HCT116 (cell line): ENCODE measurements at regions not wholly inside any gene's neighbourhood (a gene's known extent, or its start where the extent isn't known, plus 50 kb on each side); places are given as distances from the start of the nearest gene placed in this dataset.

Experiments used
- ATAC-seq: fragments of 200-7000 bp; cut with Tn5 transposase; 2 replicates; pipeline ENCODE4 v1.9.1; 2020; ENCODE audit warnings: mild to moderate bottlenecking, moderate library complexity
- BruUV-seq: library from RNA; stranded (reverse); fragments of 400-500 nt; replicated peaks from 2 replicates; lab custom pipeline; 2021; lab: Mats Ljungman, UMichigan
- CTCF ChIA-PET: fragments of 300-600 bp; sonication (Branson Sonifier 250); formaldehyde crosslinking; loops from one replicate; lab custom pipeline; 2021; ENCODE audit warnings: antibody characterized with exemption; lab: Charles Lee
- POLR2A ChIA-PET: fragments of 300-600, 350-600 bp; sonication (Branson Sonifier 250); formaldehyde crosslinking; loops from one replicate; lab custom pipeline; 2021; ENCODE audit warnings: antibody characterized with exemption; lab: Charles Lee
- RAD21 ChIA-PET, 2 experiments: fragments of 300-600 bp; sonication (Branson Sonifier 250); formaldehyde crosslinking; loops; one replicate each; lab custom pipeline; 2023; ENCODE audit warnings: low total read pairs in 2 of 2; ENCODE audit not compliant: uncharacterized antibody in 2 of 2, unreplicated experiment in 2 of 2, low non-redundant PET in 1 of 2; lab: Charles Lee
- DNase-seq: peaks from one replicate; pipeline ENCODE4 v3.0.0-alpha.2; 2010; ENCODE audit warnings: low read depth, low spot score
- H2AFZ ChIP-seq: fragments of 200-600 bp; shearing (Covaris generic), sonication (generic); 2 replicates; pipeline ENCODE4 v1.6.1; 2017; ENCODE audit warnings: low read depth, mixed run types, mixed read lengths, antibody characterized with exemption, low read length; ENCODE audit not compliant: poor library complexity, severe bottlenecking
- H3K27ac ChIP-seq: 2 replicates; pipeline ENCODE4 v1.5.1; 2012; ENCODE audit warnings: low read depth, low read length
- H3K27me3 ChIP-seq: fragments of 200-600 bp; sonication (generic); 2 replicates; pipeline ENCODE4 v1.6.1; 2016; ENCODE audit warnings: mixed run types, low read length, mixed read lengths; ENCODE audit not compliant: insufficient read depth
- H3K36me3 ChIP-seq, 2 experiments: fragments of 200-500 bp in 1 of 2; fragments of 200-600 bp in 1 of 2; sonication (Bioruptor generic) in 1 of 2; sonication (generic) in 1 of 2; 2 replicates each; pipeline versions ENCODE4 v1.5.1 to v1.6.1; 2014 to 2016; ENCODE audit warnings: low read length in 2 of 2, inconsistent platforms in 1 of 2, mixed read lengths in 1 of 2, mixed run types in 1 of 2; ENCODE audit not compliant: insufficient read depth in 2 of 2, control insufficient read depth in 1 of 2
- H3K4me1 ChIP-seq, 2 experiments: fragments of 200-600 bp in 1 of 2; sonication (generic) in 1 of 2; 2 replicates each; pipeline versions ENCODE4 v1.5.1 to v1.6.1; 2012 to 2017; ENCODE audit warnings: low read length in 2 of 2, inconsistent platforms in 1 of 2, mild to moderate bottlenecking in 1 of 2, mixed read lengths in 1 of 2, mixed run types in 1 of 2, moderate library complexity in 1 of 2; ENCODE audit not compliant: insufficient read depth in 2 of 2, control insufficient read depth in 1 of 2
- H3K4me2 ChIP-seq: fragments of 200-600 bp; sonication (generic); 2 replicates; pipeline ENCODE4 v1.6.1; 2017; ENCODE audit warnings: mixed run types, low read length, mixed read lengths
- H3K4me3 ChIP-seq, 2 experiments: fragments of 200-600 bp in 1 of 2; sonication (generic) in 1 of 2; replicated peaks in 1 of 2; 2 replicates each; pipeline ENCODE4 v1.5.1; 2011 to 2016; ENCODE audit warnings: low read length in 2 of 2, control low read depth in 1 of 2, low read depth in 1 of 2, mild to moderate bottlenecking in 1 of 2, mixed read lengths in 1 of 2, mixed run types in 1 of 2
- H3K79me2 ChIP-seq: fragments of 200-600 bp; sonication (generic); 2 replicates; pipeline ENCODE4 v1.6.1; 2017; ENCODE audit warnings: mild to moderate bottlenecking, mixed run types, low read length, moderate library complexity, mixed read lengths; ENCODE audit not compliant: insufficient read depth
- H3K9ac ChIP-seq: fragments of 200-600 bp; sonication (generic); 2 replicates; pipeline ENCODE4 v1.6.1; 2016; ENCODE audit warnings: low read length, mixed read lengths
- H3K9me2 ChIP-seq: fragments of 200-600 bp; sonication (generic), shearing (Covaris generic); 2 replicates; pipeline ENCODE4 v1.6.1; 2017; ENCODE audit warnings: mixed run types, mild to moderate bottlenecking, moderate library complexity; ENCODE audit not compliant: insufficient read depth
- H3K9me3 ChIP-seq, 2 experiments: fragments of 200-500 bp in 1 of 2; fragments of 200-600 bp in 1 of 2; sonication (Bioruptor generic) in 1 of 2; sonication (generic) in 1 of 2; 2 replicates each; pipeline ENCODE4 v1.6.1; 2014 to 2017; ENCODE audit warnings: low read length in 2 of 2, mixed read lengths in 2 of 2, inconsistent platforms in 1 of 2, low read depth in 1 of 2, mild to moderate bottlenecking in 1 of 2, mixed run types in 1 of 2, moderate library complexity in 1 of 2; ENCODE audit not compliant: control insufficient read depth in 1 of 2, insufficient read depth in 1 of 2
- H4K20me1 ChIP-seq: fragments of 200-600 bp; sonication (generic), shearing (Covaris generic); 2 replicates; pipeline ENCODE4 v1.6.1; 2017; ENCODE audit warnings: mixed run types, mild to moderate bottlenecking, moderate library complexity; ENCODE audit not compliant: insufficient read depth
- CBX3 ChIP-seq: IDR thresholded peaks from 2 replicates; pipeline ENCODE4 v1.6.1; 2012; ENCODE audit warnings: low read depth
- CEBPB ChIP-seq: IDR thresholded peaks from 2 replicates; pipeline ENCODE4 v1.6.1; 2012; ENCODE audit warnings: low read depth
- EGR1 ChIP-seq: IDR thresholded peaks from 2 replicates; pipeline ENCODE4 v1.6.1; 2012; ENCODE audit warnings: low read depth
- EZH2 ChIP-seq: fragments of 200-600 bp; sonication (generic); IDR thresholded peaks from 2 replicates; pipeline ENCODE4 v1.6.1; 2017; ENCODE audit warnings: antibody characterized with exemption, mixed run types
- POLR2A ChIP-seq: IDR thresholded peaks from 2 replicates; pipeline ENCODE4 v1.7.0; 2011; ENCODE audit warnings: borderline replicate concordance; ENCODE audit not compliant: insufficient read depth, insufficient read length; ENCODE audit errors: extremely low read depth
- POLR2AphosphoS5 ChIP-seq: IDR thresholded peaks from 2 replicates; pipeline ENCODE4 v1.6.1; 2011; ENCODE audit warnings: mild to moderate bottlenecking, low read depth, low read length, moderate library complexity
- TCF7L2 ChIP-seq: IDR thresholded peaks from 2 replicates; pipeline ENCODE4 v1.7.0; 2011; ENCODE audit warnings: borderline replicate concordance, inconsistent platforms; ENCODE audit not compliant: insufficient read depth, insufficient read length; ENCODE audit errors: extremely low read depth
- ZBTB33 ChIP-seq: IDR thresholded peaks from 2 replicates; pipeline ENCODE4 v1.6.1; 2011; ENCODE audit warnings: mild to moderate bottlenecking, low read length, moderate library complexity; ENCODE audit not compliant: insufficient replicate concordance; ENCODE audit errors: extremely low read depth
- ZFX ChIP-seq: fragments of 450-650 bp; IDR thresholded peaks from 2 replicates; pipeline ENCODE4 v1.6.1; 2017
- intact Hi-C: fragments of 100-400 bp; cut with micrococcal nuclease; formaldehyde crosslinking; loops from 2 replicates; pipeline ENCODE4 v1.10.0; 2022
- TF ChIP-seq, protein P1 (sequence below), 3 experiments: fragments of 200-600 bp in 1 of 3; sonication (generic) in 1 of 3; IDR thresholded peaks in 2 of 3; conservative IDR thresholded peaks in 1 of 3; 2 replicates each; pipeline ENCODE4 v1.5.1; 2012 to 2017; ENCODE audit warnings: low read depth in 2 of 3, low read length in 2 of 3, antibody characterized with exemption in 1 of 3, borderline replicate concordance in 1 of 3, control low read depth in 1 of 3, mild to moderate bottlenecking in 1 of 3, mixed read lengths in 1 of 3, mixed run types in 1 of 3, moderate library complexity in 1 of 3; ENCODE audit not compliant: insufficient read depth in 1 of 3

GRCh38 chr4:65798498-65799127, 128.3 kb upstream of the EPHA5 start:
- ATAC-seq (no peak), DNase-seq (no peak)
- H3K79me2 ChIP-seq: no peaks in the 10 kb centered on the region
- H3K9me2 ChIP-seq: no peaks in the 10 kb centered on the region
- no peak overlapping the region for H3K9ac ChIP-seq
- peaks cover 0 to 12% of the 10 kb centered on the region in 2 experiments; a peak in 2 of 4 replicates for H3K9me3 ChIP-seq
- TF ChIP-seq POLR2A: no peak
- TF ChIP-seq EZH2: no peak
- TF ChIP-seq TCF7L2: no peak
- no peak for TF ChIP-seq ZBTB33
- no peak for TF ChIP-seq CEBPB
- H3K4me3 ChIP-seq: no peak overlapping the region
- RAD21 ChIA-PET: no interaction called here
- no peaks in the 10 kb centered on the region for H4K20me1 ChIP-seq
- H3K27ac ChIP-seq: no peak overlapping the region
- H3K27me3 ChIP-seq: no peaks in the 10 kb centered on the region
- CTCF ChIA-PET: no interaction called here
- H3K36me3 ChIP-seq: no peaks in the 10 kb centered on the region
- no peaks in the 10 kb centered on the region for H3K4me1 ChIP-seq
- no TSS peak for BruUV-seq
- H3K4me2 ChIP-seq: no peak overlapping the region
- no peak overlapping the region for H2AFZ ChIP-seq
- intact Hi-C loops: no loop called here
- POLR2A ChIA-PET: no interaction called here

GRCh38 chr4:65791812-65792308, 121.6 kb upstream of the EPHA5 start:
- no peaks in the 10 kb centered on the region for H3K4me1 ChIP-seq
- TF ChIP-seq ZFX (no peak), POLR2AphosphoS5 (no peak), EGR1 (no peak), CBX3 (no peak)
- TF ChIP-seq, protein P1, sequence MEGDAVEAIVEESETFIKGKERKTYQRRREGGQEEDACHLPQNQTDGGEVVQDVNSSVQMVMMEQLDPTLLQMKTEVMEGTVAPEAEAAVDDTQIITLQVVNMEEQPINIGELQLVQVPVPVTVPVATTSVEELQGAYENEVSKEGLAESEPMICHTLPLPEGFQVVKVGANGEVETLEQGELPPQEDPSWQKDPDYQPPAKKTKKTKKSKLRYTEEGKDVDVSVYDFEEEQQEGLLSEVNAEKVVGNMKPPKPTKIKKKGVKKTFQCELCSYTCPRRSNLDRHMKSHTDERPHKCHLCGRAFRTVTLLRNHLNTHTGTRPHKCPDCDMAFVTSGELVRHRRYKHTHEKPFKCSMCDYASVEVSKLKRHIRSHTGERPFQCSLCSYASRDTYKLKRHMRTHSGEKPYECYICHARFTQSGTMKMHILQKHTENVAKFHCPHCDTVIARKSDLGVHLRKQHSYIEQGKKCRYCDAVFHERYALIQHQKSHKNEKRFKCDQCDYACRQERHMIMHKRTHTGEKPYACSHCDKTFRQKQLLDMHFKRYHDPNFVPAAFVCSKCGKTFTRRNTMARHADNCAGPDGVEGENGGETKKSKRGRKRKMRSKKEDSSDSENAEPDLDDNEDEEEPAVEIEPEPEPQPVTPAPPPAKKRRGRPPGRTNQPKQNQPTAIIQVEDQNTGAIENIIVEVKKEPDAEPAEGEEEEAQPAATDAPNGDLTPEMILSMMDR (IDR thresholded peaks at IDR 0.05 in 2 of 3, conservative IDR thresholded peaks at IDR 0.05 in 1 of 3; ENCODE audit: borderline replicate concordance in 1 of 3, insufficient read depth in 1 of 3, low read depth in 2 of 3, low read length in 2 of 3): no peak
- TF ChIP-seq, all 23 proteins: peak for 0
- RAD21 ChIA-PET: no interaction called here
- H3K36me3 ChIP-seq: no peaks in the 10 kb centered on the region
- no peaks in the 10 kb centered on the region for H3K9me2 ChIP-seq
- no peak overlapping the region for H3K4me2 ChIP-seq
- H4K20me1 ChIP-seq: no peaks in the 10 kb centered on the region
- H2AFZ ChIP-seq: no peak overlapping the region
- no peak overlapping the region for H3K27ac ChIP-seq
- no peaks in the 10 kb centered on the region for H3K27me3 ChIP-seq
- H3K79me2 ChIP-seq: no peaks in the 10 kb centered on the region
- no peak overlapping the region for H3K4me3 ChIP-seq
- CTCF ChIA-PET: no interaction called here
- POLR2A ChIA-PET: no interaction called here
- no TSS peak for BruUV-seq
- H3K9ac ChIP-seq: no peak overlapping the region
- intact Hi-C loops: no loop called here
- DNase-seq (no peak), ATAC-seq (no peak)
- peaks cover 0 to 4% of the 10 kb centered on the region in 2 experiments; a peak in 2 of 4 replicates for H3K9me3 ChIP-seq
